NCI-H446 (cell line): ENCODE measurements at regions not wholly inside any gene's neighbourhood (a gene's known extent, or its start where the extent isn't known, plus 50 kb on each side); places are given as distances from the start of the nearest gene placed in this dataset.

ENCODE experiments used
- DNase-seq, 2 experiments: peaks; one replicate each; lab custom pipeline; 2025; lab: John Stamatoyannopoulos, UW

- peak in 1 of 2 experiments; percentile 18 for DNase-seq
Measured at GRCh38 chr4:80145739-80146138, 51.6 kb upstream of the PRDM8 start.

- DNase-seq = peak; percentile 30 to 67
Measured at GRCh38 chr4:80144676-80145470, 52.4 kb upstream of the PRDM8 start.

GRCh38 chr4:80143307-80143679 is 54.0 kb upstream of the PRDM8 start:
- no peak for DNase-seq

- no peak for DNase-seq
Measured at GRCh38 chr4:80142394-80143306, 54.7 kb upstream of the PRDM8 start.

GRCh38 chr4:80141543-80141942 is 55.8 kb upstream of the PRDM8 start:
- no peak for DNase-seq

- DNase-seq = no peak
Measured at GRCh38 chr4:80140194-80140593, 57.1 kb upstream of the PRDM8 start.

- DNase-seq = no peak
Measured at GRCh38 chr4:80139671-80140070, 57.6 kb upstream of the PRDM8 start.

- DNase-seq = no peak
Measured at GRCh38 chr4:80138551-80139538, 58.5 kb upstream of the PRDM8 start.

GRCh38 chr4:80137631-80138030 is 59.7 kb upstream of the PRDM8 start:
- no peak for DNase-seq

- no peak for DNase-seq
Measured at GRCh38 chr4:80136270-80136669, 61.0 kb upstream of the PRDM8 start.

- no peak for DNase-seq
Measured at GRCh38 chr4:80135702-80136058, 61.6 kb upstream of the PRDM8 start.

GRCh38 chr4:80134936-80135701 is 62.1 kb upstream of the ANTXR2 start:
- no peak for DNase-seq

- no peak for DNase-seq
Measured at GRCh38 chr4:80133240-80133783, 60.3 kb upstream of the ANTXR2 start.

- DNase-seq = no peak
Measured at GRCh38 chr4:80129785-80130184, 56.8 kb upstream of the ANTXR2 start.

- DNase-seq = no peak
Measured at GRCh38 chr4:80128941-80129340, 55.9 kb upstream of the ANTXR2 start.

- no peak for DNase-seq
Measured at GRCh38 chr4:80127870-80128419, 54.9 kb upstream of the ANTXR2 start.

- no peak for DNase-seq
Measured at GRCh38 chr4:80126435-80126834, 53.4 kb upstream of the ANTXR2 start.

- peak in 1 of 2 experiments; percentile 18 for DNase-seq
Measured at GRCh38 chr4:80125252-80126177, 52.5 kb upstream of the ANTXR2 start.
